ENCODE measurements at regions not wholly inside any gene's neighbourhood (a gene's known extent, or its start where the extent isn't known, plus 50 kb on each side); places are given as distances from the start of the nearest gene placed in this dataset.

DNA sequence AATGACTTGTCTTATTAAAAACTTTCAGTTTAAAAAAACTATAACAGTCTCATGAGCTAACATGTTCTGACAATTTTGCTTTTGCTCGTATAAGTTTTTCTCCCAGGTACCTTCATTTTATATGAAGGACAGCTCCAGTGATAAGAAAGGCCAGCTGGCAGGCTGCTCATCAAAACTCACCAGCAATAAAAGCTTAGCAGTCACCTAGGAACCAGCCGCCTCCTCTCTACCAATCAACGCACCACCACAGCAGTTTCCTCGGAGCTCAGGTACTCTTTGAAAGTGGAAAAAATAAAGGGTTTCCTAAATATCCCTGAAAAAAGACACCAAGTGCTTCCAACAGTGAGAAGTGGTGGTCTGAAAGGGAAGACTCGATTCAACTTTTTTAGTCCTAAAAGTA lies 100.9 kb upstream of the CCDC150 start:
- DNase-seq, result no peak

DNA sequence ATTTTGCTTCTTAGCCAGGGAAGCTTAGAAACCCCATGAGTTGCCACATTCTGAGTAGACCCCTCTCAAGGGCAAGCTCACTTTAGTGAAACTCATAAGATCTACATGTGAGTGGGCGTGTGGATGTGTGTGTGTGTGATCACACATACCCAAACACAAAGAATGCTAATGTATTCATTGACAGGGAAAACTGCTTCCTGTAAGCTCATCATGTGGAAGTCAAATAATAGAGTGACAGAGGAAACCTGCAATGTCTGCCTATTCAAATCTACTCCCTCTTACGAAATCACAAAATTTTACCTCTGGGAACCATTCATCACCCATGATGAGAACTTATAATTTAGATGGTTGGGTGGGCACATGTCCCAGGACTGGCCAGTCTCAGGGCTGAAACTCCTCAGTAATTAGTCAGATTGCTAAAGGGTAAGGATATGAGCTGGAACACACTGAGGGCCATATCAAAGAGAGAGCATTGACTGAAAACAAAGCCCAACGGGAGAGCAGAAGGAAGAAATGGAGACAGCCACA lies 94.5 kb upstream of the CCDC150 start:
- no peak for DNase-seq

DNA sequence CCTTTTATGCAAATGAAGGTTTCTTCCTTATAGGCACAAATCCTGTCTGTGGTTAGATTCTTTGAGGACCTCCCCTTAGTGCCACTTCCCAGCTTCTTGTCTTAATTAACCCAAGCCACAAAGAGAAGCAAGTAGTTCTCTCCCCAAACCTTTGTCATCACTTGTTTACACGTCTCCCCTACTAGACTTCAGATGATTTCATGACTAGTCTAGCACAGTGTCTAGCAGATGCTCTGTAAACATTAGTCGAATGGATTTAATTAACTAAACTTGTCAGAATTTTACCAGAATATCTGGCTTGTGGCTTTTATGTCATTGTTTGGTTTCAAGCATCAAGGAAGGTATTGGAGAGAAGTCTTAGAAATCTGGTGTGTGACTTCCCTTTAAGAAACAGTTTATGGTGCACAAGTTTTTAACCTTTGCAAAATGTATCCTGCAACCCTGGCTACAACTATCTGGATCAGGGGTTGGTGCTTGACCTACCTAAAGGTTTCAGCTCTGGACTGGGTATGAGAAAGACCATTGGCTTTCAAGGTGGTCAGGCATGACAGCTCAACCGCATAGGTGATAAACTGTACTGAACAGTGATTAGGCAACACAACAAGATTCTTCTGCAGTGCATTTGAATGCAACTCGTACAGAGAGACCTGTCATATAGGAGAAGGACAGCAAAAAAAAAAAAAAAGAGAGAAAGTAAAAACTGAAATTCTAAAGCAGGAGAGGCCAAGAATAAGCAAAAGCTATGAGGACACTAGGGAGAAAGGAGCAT lies 93.2 kb upstream of the CCDC150 start:
- DNase-seq, result no peak

DNA sequence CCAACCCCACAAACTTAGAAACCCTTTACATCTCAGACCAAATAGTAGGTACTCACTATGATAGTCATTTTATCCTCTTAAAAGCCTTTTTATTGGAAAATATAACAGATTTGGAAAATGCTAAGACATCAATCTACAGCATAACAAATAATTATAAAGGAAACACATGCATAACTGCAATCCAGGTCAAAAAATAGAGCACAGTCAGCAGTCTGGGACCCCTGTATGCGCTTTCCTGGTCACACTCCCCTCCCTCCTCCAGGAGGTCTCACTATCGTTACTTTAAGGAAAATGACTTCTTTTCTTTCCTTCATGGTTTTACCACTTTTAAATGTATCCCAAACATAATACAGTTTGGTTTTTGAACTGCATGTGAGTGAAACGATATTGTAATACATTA lies 90.5 kb upstream of the CCDC150 start:
- no peak for DNase-seq

DNA sequence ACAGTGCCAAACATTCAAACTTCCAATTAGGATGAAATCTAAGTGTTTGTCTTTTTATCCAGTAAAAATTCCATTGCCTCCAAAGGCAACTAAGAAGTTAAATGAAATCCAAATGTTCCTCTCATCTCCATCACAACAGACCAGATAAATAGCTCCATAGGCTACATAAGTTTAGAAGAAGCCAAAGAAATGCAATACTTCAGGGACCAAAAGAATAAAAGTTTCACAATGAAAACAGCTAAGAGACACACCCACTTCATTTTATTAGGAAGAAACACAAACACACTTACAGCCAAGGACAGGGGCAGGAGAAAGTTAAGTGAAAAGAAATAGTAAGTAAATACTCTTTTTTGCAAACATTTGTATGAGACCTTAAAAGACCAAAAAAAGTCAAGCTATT lies 88.5 kb upstream of the CCDC150 start:
- no peak for DNase-seq

DNA sequence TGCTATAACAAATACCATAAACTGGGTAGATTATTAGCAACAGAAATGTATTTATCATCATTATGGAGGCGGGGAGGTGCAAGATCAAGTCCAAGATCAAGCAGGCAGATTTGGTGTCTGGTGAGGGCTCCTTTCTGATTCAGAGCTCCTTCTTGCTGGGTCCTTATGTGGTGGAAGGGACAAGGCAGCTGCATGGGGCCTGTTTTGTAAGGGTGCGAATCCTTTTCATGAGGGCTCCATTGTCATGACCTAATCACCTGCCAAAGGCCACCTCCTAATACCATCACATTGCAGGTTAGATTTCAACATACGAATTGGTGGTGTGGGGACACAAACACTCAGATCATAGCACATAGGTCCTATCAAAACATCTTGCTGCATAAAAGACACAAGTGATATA lies 84.4 kb upstream of the CCDC150 start:
- DNase-seq, result no peak

DNA sequence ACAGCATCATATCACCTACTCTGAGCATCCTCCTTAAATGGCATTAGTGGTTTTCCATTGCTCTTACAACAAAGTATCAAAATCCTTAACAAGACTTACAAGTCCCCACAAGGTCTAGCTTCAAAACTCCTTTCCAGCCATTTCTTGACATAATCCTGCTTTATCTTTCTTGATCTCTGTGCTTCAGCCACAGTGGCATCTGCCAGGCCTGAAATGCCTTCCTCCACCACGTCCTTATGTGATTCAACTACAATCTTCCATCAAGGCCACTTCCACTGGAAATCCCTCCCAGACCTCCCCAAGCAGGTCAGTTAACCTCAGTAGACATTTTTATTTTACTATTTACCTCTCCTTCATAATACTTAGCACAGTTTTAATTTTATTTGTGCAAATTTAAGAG lies 83.8 kb upstream of the CCDC150 start:
- no peak for DNase-seq

DNA sequence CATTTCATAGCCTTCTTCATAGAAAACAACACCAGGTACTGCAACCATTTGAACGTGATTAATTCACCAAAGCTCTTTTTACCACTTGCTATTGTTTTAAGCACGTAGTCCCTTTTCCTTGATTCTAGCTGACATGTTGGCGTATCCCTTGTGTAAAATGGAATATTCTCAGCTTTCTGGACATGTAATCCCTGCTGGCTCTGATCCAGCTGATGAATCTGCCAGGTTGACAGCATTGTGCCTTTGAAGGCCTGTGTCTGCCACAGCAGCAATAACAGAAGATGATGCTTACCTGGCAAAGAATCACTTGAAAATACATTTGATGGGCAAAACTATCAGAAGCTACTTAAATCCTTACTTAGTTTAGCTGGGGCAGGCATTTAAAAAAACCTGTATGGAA lies 81.0 kb upstream of the CCDC150 start:
- DNase-seq, result no peak

DNA sequence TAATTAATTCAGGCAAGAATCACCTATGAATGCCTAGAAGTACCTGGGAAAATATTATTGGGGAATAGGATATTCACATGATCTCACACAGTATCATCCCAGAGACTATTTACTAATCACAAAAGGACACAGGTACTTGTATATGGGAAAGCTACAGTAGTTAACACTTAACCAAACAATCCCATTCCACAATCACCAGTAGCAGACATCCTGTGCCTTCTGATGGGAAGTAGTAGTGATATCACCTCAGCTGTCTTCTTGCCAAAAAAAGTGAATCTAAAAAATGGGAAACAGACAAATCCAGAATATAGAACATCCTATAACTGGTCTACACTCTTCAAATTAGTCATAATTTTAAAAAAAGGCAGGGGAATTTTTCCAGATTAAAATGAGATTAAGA lies 75.6 kb upstream of the CCDC150 start:
- no peak for DNase-seq

DNA sequence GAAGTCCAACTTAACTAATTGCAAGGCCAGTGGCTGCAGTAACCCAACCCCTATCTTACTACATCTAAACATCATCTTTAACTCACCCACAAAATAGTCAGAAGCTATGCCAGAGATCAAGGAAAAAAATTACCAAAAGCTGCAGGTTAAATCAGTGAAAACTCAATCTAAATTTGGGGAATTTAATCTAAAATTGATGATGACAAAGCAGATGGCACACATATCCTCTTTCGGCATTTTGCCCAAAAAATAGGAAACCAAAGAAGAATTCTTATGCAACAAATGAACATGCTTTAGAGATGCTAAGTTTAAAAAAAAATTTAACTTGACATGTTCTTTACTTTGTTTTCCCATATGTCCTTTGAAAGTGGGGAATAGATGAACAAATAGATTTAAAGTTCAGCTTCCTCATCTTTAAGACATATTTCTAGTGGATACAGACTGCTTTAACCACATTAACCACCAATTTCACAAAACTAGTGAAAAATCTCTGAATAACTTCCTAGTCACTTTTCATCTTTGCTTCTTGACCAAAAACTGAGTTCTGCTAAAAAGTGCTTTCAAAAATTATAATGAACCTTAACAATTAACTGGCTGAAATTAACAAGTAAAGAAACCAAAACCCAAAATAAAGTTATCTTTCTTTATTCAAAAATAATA lies 74.3 kb upstream of the CCDC150 start:
- no peak for DNase-seq

DNA sequence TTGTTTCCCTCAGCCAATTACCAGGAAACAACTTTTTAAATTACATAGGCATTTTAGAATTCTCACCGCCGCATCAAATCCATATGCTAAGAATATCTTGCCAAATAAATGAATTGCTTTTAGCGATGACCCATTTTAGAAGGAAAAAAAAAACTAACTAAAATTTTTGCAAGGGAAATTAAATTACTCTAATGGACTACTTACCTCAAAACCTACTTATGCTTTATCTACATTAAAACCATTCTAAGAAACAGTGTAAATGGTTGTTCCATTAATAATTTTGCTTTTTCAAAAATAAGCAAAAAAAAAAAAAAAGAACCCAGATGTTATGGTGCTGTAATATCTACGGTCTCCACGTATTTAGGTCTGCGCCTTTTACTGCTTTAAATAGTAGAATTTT lies 73.5 kb upstream of the CCDC150 start:
- DNase-seq, result no peak

DNA sequence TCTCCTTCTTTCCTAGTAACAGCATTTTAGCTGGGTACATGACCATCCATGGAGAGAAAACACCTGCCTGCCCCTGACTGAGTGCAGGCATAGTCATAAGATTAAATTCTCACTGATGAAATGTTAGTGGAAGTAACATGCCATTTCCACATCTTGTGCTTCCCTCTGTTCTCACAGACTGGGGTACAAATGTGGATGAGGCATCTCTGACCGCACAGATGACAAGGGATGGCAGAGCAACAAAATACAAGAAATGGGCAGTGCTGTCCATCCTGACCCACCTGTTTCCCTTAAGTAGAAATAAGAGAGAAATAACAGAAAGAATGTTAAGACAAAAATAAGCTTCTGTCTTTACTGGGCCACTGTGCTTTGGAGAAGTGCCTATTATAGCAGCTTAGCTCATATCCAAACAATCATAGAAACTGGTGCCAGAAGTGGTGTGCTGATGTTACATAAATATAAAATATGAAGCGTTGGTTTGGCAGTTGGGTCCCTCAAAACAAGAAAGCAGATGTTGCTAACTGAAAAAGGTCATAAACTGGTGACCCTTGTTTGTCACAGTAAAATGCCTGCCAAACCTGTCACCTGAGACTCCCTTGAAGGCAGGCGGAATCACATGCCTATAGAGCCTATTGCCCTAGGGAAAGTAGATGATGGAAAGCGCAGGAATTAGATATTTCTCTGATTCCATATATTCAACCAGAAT lies 72.4 kb upstream of the CCDC150 start:
- no peak for DNase-seq

DNA sequence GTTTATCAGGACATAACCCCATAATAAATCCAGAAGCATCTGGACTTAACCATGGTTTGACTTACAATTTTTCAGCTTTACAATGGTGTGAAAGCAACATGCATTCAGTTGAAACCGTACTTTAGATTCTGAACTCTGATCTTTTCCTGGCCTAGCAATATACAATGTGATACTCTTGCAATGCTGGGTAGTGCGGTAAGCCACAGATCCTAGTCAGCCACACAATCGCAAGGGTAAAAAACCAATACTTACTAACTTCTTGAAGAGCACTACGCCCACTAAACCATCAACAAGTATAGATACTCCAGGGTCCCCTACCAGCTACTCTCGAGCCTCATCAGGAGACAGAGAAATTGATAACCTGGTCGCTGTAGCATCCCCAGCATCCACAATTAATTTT lies 71.0 kb upstream of the CCDC150 start:
- no peak for DNase-seq

DNA sequence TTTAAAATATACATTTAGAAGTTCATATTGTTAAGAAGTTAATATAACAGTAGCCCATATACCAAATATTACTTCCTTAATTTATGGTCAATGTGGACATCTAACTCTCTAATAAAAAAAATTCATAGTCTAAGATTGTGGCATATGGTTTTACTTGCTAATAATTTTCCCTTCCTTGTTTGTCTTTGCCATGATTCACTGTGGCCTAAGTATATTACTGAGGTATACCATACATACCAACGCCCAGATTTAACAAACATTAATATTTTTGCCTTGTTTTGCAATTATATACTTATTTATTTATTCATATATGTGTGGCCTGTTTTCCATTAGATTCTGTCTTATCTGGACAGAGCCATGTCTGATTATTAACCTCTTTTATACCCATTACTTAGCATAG lies 54.6 kb upstream of the CCDC150 start:
- DNase-seq, result no peak

DNA sequence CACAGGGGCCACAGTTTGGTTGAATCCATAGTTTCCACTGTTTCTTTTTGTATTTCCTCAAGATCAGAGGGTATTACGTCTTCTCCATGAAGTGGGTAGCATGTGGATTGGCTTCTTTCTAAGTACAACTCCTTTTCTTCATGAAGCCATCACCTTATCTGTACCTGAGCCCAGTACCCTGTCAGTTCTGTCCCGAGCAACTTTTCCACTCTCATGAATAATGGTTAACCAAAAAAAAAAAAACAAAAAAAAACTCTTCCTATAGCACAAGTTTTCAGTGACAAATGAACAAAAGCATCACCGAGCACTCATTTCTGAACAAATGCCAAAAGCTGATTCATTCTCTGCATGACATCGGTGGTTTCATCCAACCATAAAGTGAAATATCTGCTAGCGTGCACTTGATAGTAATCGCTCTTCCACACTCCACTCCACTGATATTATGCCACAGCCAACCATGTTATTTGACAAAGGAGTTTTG lies 53.0 kb upstream of the CCDC150 start:
- no peak for DNase-seq

DNA sequence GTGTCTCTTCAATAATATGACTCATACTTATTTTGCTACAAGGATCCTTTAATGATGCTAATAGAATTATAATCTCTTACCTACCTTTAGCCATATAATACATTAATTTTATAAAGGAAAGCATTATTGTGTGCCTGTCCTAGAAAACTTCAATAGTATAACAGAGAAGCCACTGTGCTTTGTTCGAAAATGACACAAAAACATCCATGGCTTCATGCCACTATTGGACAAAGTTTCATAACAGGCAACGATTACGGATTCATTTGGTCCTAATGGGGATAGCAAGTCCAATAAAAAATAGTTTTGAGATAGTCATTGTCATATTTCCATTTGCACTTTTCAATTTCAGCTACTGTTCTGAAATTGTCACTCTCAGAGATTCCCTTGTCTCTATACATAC lies 52.5 kb upstream of the CCDC150 start:
- no peak for DNase-seq

DNA sequence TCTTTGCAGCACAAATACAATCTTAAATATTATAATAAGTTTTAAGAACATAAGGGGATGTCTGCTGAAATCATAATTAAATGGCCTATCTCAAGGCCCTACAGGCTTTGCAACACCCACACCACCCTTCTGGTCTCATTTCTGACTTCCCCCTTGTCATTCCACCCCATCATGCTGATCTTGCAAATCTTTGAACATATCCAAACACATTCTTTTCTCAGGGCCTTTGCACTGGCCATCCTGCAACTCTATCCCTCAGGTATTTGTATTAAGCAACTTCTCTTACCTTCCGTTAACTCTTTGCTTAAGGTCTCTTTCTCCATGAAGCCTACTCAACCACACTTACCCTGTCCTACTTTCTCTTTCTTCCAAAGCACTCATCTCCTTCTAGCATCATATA lies 51.8 kb upstream of the CCDC150 start:
- no peak for DNase-seq

DNA sequence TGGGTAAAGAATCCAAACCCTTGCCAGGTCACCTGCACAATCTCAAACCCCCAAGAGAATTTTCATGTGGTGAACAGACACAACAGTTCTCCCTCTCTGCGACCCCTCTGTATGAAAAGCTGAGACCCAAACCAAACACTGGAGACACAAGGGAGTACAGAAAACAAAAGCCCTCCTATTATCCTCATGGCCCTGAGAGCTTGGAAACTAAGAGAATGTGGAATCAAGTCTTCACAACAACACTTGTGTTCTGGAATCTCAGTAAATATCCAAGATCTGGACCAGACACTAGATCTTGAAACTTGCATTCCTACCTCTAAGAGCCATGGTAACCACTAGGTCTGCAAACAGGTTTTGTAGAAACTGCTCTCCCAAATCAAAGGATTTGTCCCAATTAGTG lies 50.1 kb upstream of the CCDC150 start:
- no peak for DNase-seq

Data from NCI-H187 treated with DMSO at 0.1 percent for 48 hours (cell line).